ENCODE measurements at regions not wholly inside any gene's neighbourhood (a gene's known extent, or its start where the extent isn't known, plus 50 kb on each side); places are given as distances from the start of the nearest gene placed in this dataset.
A peak's percentile ranks its signal among the peaks of the same experiment; 100 is the strongest.

DNA sequence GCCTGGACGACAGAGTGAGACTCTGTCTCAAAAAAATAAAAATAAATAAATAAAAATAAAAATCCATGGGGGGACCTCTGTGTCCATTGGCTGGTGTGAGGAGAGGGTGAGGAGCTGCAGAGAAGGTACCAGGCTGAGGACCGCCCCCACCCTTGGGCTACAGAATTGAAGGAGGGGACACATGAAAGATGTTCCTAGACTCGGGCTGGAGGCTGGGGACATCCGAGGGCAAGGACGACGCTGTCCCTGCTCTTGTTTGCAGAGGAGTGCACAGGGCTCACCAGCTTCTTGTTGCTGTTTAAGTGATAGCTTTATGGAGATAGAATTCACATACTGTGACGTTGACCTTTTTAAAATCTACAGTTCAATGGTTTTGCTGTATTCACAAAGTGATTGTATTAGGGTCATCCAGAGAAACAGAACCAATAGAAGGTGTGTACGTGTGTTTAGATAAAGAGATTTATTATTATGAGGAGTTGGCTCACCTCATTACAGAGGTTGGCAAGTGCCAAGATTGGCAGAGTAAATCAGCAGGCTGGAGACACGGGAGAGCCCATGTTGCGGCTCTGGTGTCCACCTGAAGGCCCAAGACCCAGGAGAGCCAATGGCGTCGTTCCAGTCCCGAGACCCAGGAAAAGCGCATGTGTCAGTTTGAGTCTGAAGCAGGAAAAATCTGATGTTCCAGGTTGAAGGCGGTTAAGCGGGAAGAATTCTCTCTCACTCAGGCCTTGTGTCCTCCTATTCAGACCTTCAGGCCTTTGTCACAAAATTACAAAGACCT is 320.7 kb downstream of the SEC14L1 start:
- WGBS, 2 donors (ENCODE audit: extremely low coverage in 2 of 2, insufficient read length in 2 of 2, insufficient replicate concordance in 1 of 2): no CpG with 5 or more reads among the region's 16 CpGs
- Histone ChIP-seq H3K4me3 (ENCODE audit: low read length in 2 of 2) (no peak overlapping the region), H2BK12ac (ENCODE audit: low read length) (no peak overlapping the region), H3K27ac (replicated peaks; ENCODE audit: low read length) (peak overlapping the region; percentile 74), H3K9me3 (replicated peaks in 1 of 2; ENCODE audit: control insufficient read depth in 2 of 2, insufficient read depth in 1 of 2, low read depth in 1 of 2, low read length in 2 of 2) (no peaks in the 10 kb centered on the region), H2AK5ac (ENCODE audit: low read depth, low read length) (no peak overlapping the region), H3K79me1 (ENCODE audit: low read depth, low read length) (peaks cover 7% of the 10 kb centered on the region), H2BK5ac (ENCODE audit: low read length) (no peak overlapping the region), H2AFZ (ENCODE audit: low read length) (peak overlapping the region; percentile 32), H3K4me1 (ENCODE audit: control insufficient read depth in 2 of 2, insufficient read depth in 1 of 2, low read depth in 1 of 2, low read length in 2 of 2) (peaks cover 20 to 22% of the 10 kb centered on the region in 2 donors), H3K18ac (ENCODE audit: low read length) (peak overlapping the region; percentile 73), H3K4me2 (ENCODE audit: insufficient read depth, low read length, poor library complexity, severe bottlenecking) (no peak overlapping the region), H3K4ac (ENCODE audit: low read length) (no peak overlapping the region), H4K8ac (ENCODE audit: low read depth, low read length) (no peak overlapping the region), H3K14ac (ENCODE audit: low read length) (no peak overlapping the region), H4K91ac (ENCODE audit: low read depth, low read length, poor library complexity) (no peak overlapping the region), H3K23ac (ENCODE audit: low read depth, low read length, poor library complexity) (no peak overlapping the region), H3K27me3 (ENCODE audit: control insufficient read depth in 3 of 3, insufficient read depth in 3 of 3, low read depth in 1 of 3, low read length in 3 of 3) (no peaks in the 10 kb centered on the region), H2BK15ac (ENCODE audit: low read length) (no peak overlapping the region), H3K36me3 (replicated peaks in 1 of 2; ENCODE audit: control insufficient read depth in 2 of 2, insufficient read depth in 2 of 2, low read length in 2 of 2) (peaks cover 6 to 20% of the 10 kb centered on the region in 2 donors), H3K9ac (ENCODE audit: low read depth, low read length, poor library complexity) (no peak overlapping the region), H2BK120ac (ENCODE audit: low read depth, low read length) (no peak overlapping the region)
- DNase-seq (ENCODE audit: low spot score): no peak

DNA sequence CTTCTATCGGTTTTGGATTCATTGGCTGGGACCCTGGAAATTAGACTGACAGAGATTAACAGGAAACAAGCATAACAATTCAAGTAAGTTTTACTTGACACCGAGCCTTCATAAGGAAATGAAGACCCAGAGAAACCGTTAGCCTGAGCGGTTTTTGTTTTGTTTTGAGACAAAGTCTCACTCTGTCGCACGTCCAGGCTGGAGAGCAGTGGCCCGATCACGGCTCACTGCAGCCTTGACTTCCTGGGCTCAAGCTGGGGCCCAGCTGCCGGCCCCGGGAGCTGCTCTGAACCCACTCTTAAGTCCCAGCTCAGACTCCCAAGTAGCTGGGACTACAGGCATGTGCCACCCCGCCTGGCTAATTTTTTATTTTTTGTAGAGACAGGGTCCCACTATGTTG is 321.3 kb downstream of the SEC14L1 start:
- peaks cover 26 to 28% of the 10 kb centered on the region in 2 donors for H3K4me1 ChIP-seq (ENCODE audit: control insufficient read depth in 2 of 2, insufficient read depth in 1 of 2, low read depth in 1 of 2, low read length in 2 of 2)
- H3K36me3 ChIP-seq (replicated peaks in 1 of 2; ENCODE audit: control insufficient read depth in 2 of 2, insufficient read depth in 2 of 2, low read length in 2 of 2): peaks cover 6 to 14% of the 10 kb centered on the region in 2 donors
- H3K18ac ChIP-seq (ENCODE audit: low read length): no peak overlapping the region
- H3K4me3 ChIP-seq (ENCODE audit: low read length in 2 of 2): no peak overlapping the region
- H3K27ac ChIP-seq (replicated peaks; ENCODE audit: low read length): peak overlapping the region; percentile 74
- no peak overlapping the region for H4K91ac ChIP-seq (ENCODE audit: low read depth, low read length, poor library complexity)
- H2BK120ac ChIP-seq (ENCODE audit: low read depth, low read length): no peak overlapping the region
- H2AK5ac ChIP-seq (ENCODE audit: low read depth, low read length): no peak overlapping the region
- H2AFZ ChIP-seq (ENCODE audit: low read length): peak overlapping the region; percentile 32
- no peak overlapping the region for H2BK15ac ChIP-seq (ENCODE audit: low read length)
- no peak overlapping the region for H3K14ac ChIP-seq (ENCODE audit: low read length)
- no peak overlapping the region for H3K4ac ChIP-seq (ENCODE audit: low read length)
- H3K4me2 ChIP-seq (ENCODE audit: insufficient read depth, low read length, poor library complexity, severe bottlenecking): no peak overlapping the region
- no peak overlapping the region for H3K9ac ChIP-seq (ENCODE audit: low read depth, low read length, poor library complexity)
- H2BK5ac ChIP-seq (ENCODE audit: low read length): no peak overlapping the region
- peaks cover 6% of the 10 kb centered on the region for H3K79me1 ChIP-seq (ENCODE audit: low read depth, low read length)
- no peak overlapping the region for H4K8ac ChIP-seq (ENCODE audit: low read depth, low read length)
- no peaks in the 10 kb centered on the region for H3K9me3 ChIP-seq (replicated peaks in 1 of 2; ENCODE audit: control insufficient read depth in 2 of 2, insufficient read depth in 1 of 2, low read depth in 1 of 2, low read length in 2 of 2)
- H3K23ac ChIP-seq (ENCODE audit: low read depth, low read length, poor library complexity): no peak overlapping the region
- no peak overlapping the region for H2BK12ac ChIP-seq (ENCODE audit: low read length)
- no CpG with 5 or more reads among the region's 11 CpGs for WGBS, 2 donors (ENCODE audit: extremely low coverage in 2 of 2, insufficient read length in 2 of 2, insufficient replicate concordance in 1 of 2)
- no peaks in the 10 kb centered on the region for H3K27me3 ChIP-seq (ENCODE audit: control insufficient read depth in 3 of 3, insufficient read depth in 3 of 3, low read depth in 1 of 3, low read length in 3 of 3)
- no peak for DNase-seq (ENCODE audit: low spot score)

DNA sequence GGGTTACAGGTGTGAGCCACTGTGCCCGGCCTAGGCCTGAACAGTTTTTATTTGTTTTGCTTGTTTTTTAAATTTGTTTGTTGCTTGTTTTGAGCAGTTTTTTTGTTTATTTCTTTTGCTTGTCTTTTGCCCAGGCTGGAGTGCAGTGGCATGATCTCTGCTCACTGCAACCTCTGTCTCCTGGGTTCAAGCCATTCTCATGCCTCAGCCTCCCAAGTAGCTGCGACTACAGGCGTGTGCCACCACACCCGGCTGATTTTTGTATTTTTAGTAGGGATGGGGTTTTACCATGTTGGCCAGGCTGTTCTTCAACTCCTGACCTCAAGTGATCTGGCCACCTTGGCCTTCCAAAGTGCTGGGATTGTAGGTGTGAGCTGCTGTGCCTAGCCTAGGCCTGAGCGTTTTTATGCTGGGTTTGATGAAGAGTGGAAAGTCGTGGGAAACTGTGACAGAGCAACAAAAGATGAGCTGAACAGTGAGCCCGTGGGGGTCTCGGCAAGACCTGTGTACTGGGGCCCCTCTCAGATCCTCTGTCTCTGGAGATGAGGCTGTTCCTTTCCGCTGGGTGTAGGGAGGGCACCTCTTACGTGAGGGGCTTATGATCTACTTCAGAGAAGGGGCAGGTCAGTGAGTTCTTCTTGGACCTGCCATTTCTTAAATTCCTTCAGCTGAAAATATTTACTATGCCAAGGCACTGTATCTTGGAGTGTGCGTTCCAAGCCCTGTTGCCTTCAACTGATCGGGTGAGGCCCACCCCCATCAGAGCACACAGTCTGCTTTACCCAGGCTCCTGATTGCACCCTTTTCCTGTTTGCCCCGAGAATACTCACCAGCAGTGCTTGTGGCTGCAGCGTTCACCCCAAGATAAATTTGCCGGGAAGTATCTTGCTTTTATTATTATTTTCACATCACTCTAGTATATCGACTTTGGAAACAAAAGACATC is 322.1 kb downstream of the SEC14L1 start:
- Histone ChIP-seq H2BK5ac (ENCODE audit: low read length) (no peak overlapping the region), H2BK15ac (ENCODE audit: low read length) (peak overlapping the region; percentile 6), H2BK12ac (ENCODE audit: low read length) (no peak overlapping the region), H3K9ac (ENCODE audit: low read depth, low read length, poor library complexity) (no peak overlapping the region), H3K27me3 (ENCODE audit: control insufficient read depth in 3 of 3, insufficient read depth in 3 of 3, low read depth in 1 of 3, low read length in 3 of 3) (no peaks in the 10 kb centered on the region), H3K18ac (ENCODE audit: low read length) (no peak overlapping the region), H4K91ac (ENCODE audit: low read depth, low read length, poor library complexity) (no peak overlapping the region), H3K14ac (ENCODE audit: low read length) (no peak overlapping the region), H3K4me2 (ENCODE audit: insufficient read depth, low read length, poor library complexity, severe bottlenecking) (no peak overlapping the region), H2AK5ac (ENCODE audit: low read depth, low read length) (peak overlapping the region; percentile 78), H3K4ac (ENCODE audit: low read length) (no peak overlapping the region), H4K8ac (ENCODE audit: low read depth, low read length) (no peak overlapping the region), H3K79me1 (ENCODE audit: low read depth, low read length) (peaks cover 10% of the 10 kb centered on the region), H3K4me1 (ENCODE audit: control insufficient read depth in 2 of 2, insufficient read depth in 1 of 2, low read depth in 1 of 2, low read length in 2 of 2) (peaks cover 31 to 35% of the 10 kb centered on the region in 2 donors), H3K4me3 (ENCODE audit: low read length in 2 of 2) (no peak overlapping the region), H3K9me3 (replicated peaks in 1 of 2; ENCODE audit: control insufficient read depth in 2 of 2, insufficient read depth in 1 of 2, low read depth in 1 of 2, low read length in 2 of 2) (no peaks in the 10 kb centered on the region), H3K27ac (replicated peaks; ENCODE audit: low read length) (peak overlapping the region; percentile 74), H3K23ac (ENCODE audit: low read depth, low read length, poor library complexity) (no peak overlapping the region), H3K36me3 (replicated peaks in 1 of 2; ENCODE audit: control insufficient read depth in 2 of 2, insufficient read depth in 2 of 2, low read length in 2 of 2) (peaks cover 6 to 15% of the 10 kb centered on the region in 2 donors), H2AFZ (ENCODE audit: low read length) (no peak overlapping the region), H2BK120ac (ENCODE audit: low read depth, low read length) (no peak overlapping the region)
- WGBS, 2 donors (ENCODE audit: extremely low coverage in 2 of 2, insufficient read length in 2 of 2, insufficient replicate concordance in 1 of 2): no CpG with 5 or more reads among the region's 16 CpGs
- DNase-seq (ENCODE audit: low spot score): no peak

DNA sequence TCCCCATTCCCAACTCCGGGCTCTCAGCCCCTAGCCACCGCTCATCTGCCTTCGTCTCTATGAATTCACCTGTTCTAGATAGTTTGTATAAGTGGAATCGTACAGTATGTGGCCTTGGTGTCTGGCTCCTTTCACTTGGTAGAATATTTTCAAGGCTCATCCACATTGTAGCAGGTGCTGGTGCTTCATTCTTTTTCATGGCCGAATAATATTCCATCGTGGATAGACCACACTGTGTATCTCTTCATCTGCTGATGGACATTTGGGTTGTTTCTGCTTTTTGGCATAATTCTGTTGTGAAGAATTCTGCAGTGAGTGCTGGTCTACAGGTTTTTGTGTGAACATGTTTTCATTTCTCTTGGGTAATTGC is 324.2 kb downstream of the SEC14L1 start:
- Histone ChIP-seq H3K4me2 (ENCODE audit: insufficient read depth, low read length, poor library complexity, severe bottlenecking) (no peak overlapping the region), H3K18ac (ENCODE audit: low read length) (no peak overlapping the region), H2BK15ac (ENCODE audit: low read length) (no peak overlapping the region), H2AFZ (ENCODE audit: low read length) (no peak overlapping the region), H3K79me1 (ENCODE audit: low read depth, low read length) (peaks cover 17% of the 10 kb centered on the region), H2BK5ac (ENCODE audit: low read length) (no peak overlapping the region), H3K4me1 (ENCODE audit: control insufficient read depth in 2 of 2, insufficient read depth in 1 of 2, low read depth in 1 of 2, low read length in 2 of 2) (peaks cover 38 to 41% of the 10 kb centered on the region in 2 donors), H4K91ac (ENCODE audit: low read depth, low read length, poor library complexity) (no peak overlapping the region), H4K8ac (ENCODE audit: low read depth, low read length) (no peak overlapping the region), H2BK120ac (ENCODE audit: low read depth, low read length) (no peak overlapping the region), H2AK5ac (ENCODE audit: low read depth, low read length) (no peak overlapping the region), H2BK12ac (ENCODE audit: low read length) (no peak overlapping the region), H3K27me3 (ENCODE audit: control insufficient read depth in 3 of 3, insufficient read depth in 3 of 3, low read depth in 1 of 3, low read length in 3 of 3) (no peaks in the 10 kb centered on the region), H3K9ac (ENCODE audit: low read depth, low read length, poor library complexity) (no peak overlapping the region), H3K4ac (ENCODE audit: low read length) (no peak overlapping the region), H3K14ac (ENCODE audit: low read length) (no peak overlapping the region), H3K4me3 (ENCODE audit: low read length in 2 of 2) (peak overlapping the region in 1 of 2 donors; percentile 4), H3K36me3 (replicated peaks in 1 of 2; ENCODE audit: control insufficient read depth in 2 of 2, insufficient read depth in 2 of 2, low read length in 2 of 2) (peaks cover 5 to 22% of the 10 kb centered on the region in 2 donors), H3K27ac (replicated peaks; ENCODE audit: low read length) (peak overlapping the region; percentile 98), H3K9me3 (replicated peaks in 1 of 2; ENCODE audit: control insufficient read depth in 2 of 2, insufficient read depth in 1 of 2, low read depth in 1 of 2, low read length in 2 of 2) (no peaks in the 10 kb centered on the region), H3K23ac (ENCODE audit: low read depth, low read length, poor library complexity) (no peak overlapping the region)
- DNase-seq (ENCODE audit: low spot score): no peak
- WGBS, 2 donors (ENCODE audit: extremely low coverage in 2 of 2, insufficient read length in 2 of 2, insufficient replicate concordance in 1 of 2): no CpG with 5 or more reads among the region's 6 CpGs
